ENCODE measurements at regions not wholly inside any gene's neighbourhood (a gene's known extent, or its start where the extent isn't known, plus 50 kb on each side); places are given as distances from the start of the nearest gene placed in this dataset.

- Histone ChIP-seq H3K36me3 (no peaks in the 10 kb centered on the region), H3K4me3 (ENCODE audit: low read depth in 1 of 2, low read length in 1 of 2) (no peak overlapping the region), H3K9me3 (no peaks in the 10 kb centered on the region), H3K27me3 (no peaks in the 10 kb centered on the region), H3K4me1 (ENCODE audit: control insufficient read depth in 1 of 2, insufficient read depth in 1 of 2, low read depth in 1 of 2, low read length in 1 of 2) (peaks cover 0 to 9% of the 10 kb centered on the region in 2 experiments), H3K27ac (no peak overlapping the region)
- TF ChIP-seq CTCF (IDR thresholded peaks at IDR 0.05): no peak
These were observed 53.4 kb upstream of the PRICKLE2 start for GRCh38 chr3:64278625-64279024.

- Histone ChIP-seq H3K27me3 (peaks cover 12% of the 10 kb centered on the region), H3K9me3 (no peaks in the 10 kb centered on the region), H3K4me1 (ENCODE audit: control insufficient read depth in 1 of 2, insufficient read depth in 1 of 2, low read depth in 1 of 2, low read length in 1 of 2) (peaks cover 0 to 9% of the 10 kb centered on the region in 2 experiments), H3K4me3 (ENCODE audit: low read depth in 1 of 2, low read length in 1 of 2) (no peak overlapping the region), H3K27ac (no peak overlapping the region), H3K36me3 (no peaks in the 10 kb centered on the region)
- TF ChIP-seq CTCF (IDR thresholded peaks at IDR 0.05): no peak
These were observed 50.9 kb upstream of the PRICKLE2 start for GRCh38 chr3:64276131-64276530.
